Nucleus accumbens (tissue), 56 donors: ENCODE measurements at regions not wholly inside any gene's neighbourhood (a gene's known extent, or its start where the extent isn't known, plus 50 kb on each side); places are given as distances from the start of the nearest gene placed in this dataset.

Experiments
- DNase-seq, 56 donors: peaks; one replicate each; lab custom pipeline; 2025; lab: John Stamatoyannopoulos, UW

DNA sequence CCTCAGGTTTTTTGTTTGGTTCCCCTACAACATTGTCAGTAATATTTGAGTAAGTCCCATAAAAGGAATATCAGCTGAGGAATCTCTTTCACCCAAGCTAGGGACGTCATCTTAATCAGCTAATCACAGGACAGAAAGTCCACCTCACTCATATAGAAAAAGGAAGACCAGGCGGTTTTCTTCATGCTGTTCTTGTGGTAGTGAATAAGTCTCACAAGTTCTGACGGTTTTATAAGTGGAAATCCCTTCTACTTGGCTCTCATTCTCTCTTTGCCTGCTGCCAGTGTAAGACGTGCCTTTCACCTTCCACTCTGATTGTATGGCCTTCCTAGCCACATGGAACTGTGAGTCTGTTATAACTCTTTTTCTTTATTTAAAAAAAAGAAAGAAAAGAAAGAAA, 308.1 kb upstream of the PFKP start:
- DNase-seq, result no peak

- DNase-seq, result no peak
These were observed 312.4 kb upstream of the PFKP start for GRCh38 chr10:2754943-2755342.

DNA sequence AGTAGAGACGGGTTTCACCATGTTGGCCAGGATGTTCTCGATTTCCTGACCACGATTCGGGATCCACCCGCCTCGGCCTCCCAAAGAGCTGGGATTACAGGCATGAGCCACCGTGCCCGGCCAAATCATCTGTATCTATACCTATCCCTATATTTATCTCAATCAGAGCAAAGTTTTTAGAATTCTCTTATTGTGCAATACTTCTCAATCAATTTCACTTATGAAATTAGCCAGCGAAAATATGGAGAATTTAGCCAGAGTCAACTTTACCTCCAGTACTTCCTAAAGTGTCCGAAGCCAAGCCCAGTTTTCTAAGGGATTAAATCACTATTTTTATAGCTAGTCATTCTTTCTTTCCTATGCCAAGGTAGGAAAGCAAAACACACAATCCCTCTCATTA, 319.1 kb upstream of the PFKP start:
- DNase-seq, result no peak

GRCh38 chr10:2746638-2747037, 320.7 kb upstream of the PFKP start:
- DNase-seq, result no peak

GRCh38 chr10:2745666-2746065, 321.7 kb upstream of the PFKP start:
- no peak for DNase-seq

DNA sequence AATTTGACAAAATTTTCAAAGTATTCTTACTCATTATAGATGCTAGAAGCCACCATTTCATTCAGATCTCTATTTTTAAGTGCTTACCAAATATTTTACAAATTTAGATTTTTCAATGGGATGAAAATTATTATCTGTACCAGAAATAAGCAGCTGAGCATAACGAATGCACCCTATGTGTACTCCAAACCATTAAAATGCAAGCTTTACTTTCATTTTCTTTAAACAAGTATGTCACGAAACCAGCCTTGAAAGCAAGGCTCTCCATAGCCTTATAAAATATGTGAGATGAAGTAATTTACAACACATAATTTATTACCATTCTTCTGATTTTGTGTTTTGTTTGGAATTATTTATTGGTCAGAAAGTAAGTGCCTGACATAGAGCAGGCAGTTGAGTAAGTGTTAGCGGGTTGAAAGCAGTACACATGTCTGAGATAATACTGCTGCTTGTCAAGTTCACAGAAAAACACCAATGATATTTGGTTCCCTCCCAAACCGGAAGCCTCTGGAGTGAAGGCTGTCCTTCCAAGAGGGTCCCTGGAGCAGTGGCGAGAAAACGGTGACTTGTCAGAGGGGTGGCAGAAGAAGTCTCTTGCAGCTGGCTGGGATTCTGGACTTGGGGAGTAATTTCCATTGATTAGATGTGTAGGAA, 322.7 kb upstream of the PFKP start:
- no peak for DNase-seq

DNA sequence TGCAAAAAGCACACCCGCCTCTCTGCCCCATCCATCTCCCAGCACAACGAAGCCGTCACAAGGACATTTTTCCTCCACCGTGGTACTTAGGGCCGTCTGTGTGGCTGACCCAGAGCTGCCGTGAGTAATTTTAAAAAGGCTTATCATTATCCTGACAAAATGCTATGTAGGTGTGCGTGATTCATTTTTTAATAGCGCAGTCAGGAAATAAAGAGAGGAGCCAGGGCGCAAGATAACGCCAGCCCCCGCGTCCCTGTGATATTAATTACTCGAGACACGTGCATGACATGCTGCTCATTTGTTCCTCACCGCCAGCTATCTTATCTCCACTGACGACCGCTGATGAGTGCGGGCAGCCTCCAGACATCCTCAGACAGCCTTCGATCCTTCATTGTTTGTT, 332.7 kb upstream of the PFKP start:
- DNase-seq, result peak in 4 of 56 donors; percentile 3 to 20 (median 10)

GRCh38 chr10:2733278-2733963, 333.9 kb upstream of the PFKP start:
- DNase-seq, result peak in 3 of 56 donors; percentile 1 to 6 (median 3)

DNA sequence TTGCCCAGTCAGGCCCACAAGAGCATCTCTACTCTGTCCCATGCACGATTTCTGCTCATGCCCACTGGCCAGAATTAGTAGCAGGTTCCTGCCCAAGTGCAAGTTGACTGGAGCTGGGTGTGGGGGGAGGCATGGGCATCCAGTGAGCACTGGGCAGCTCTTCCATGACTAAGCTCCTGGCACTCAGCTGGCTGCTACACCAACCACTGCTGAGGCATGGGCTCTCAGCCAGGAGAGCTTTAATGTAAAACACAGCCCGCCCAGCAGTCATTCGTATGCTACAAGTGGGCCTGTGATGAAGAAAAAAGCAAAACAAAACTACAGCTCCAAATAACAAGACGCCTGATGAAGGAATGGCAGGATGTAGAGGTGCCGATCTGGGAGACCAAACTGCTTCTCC, 335.4 kb upstream of the PFKP start:
- no peak for DNase-seq

DNA sequence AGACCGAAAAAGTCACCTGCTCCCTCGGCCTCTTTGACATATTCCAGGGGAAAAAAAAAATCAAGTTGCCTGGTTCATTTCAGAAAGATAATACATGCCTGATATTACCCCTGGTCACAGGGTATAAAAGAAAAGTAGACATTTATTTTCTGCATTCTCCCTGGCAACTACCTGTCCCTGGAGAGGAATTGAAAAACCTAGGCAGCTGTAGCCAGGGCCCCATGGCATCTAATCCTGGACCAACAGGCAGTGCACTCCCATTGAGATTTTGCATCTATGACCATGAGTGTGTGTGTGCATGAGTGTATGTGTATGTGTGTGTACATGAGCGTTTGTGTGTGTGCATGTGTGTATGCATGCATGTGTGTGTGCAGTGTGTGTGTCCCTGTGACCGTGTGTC, 338.2 kb upstream of the PFKP start:
- DNase-seq, result no peak

- no peak for DNase-seq
These were observed 339.3 kb upstream of the PFKP start for GRCh38 chr10:2728087-2728486.

GRCh38 chr10:2716596-2716995, 350.8 kb upstream of the PFKP start:
- peak in 10 of 56 donors; percentile 2 to 57 (median 24) for DNase-seq

- no peak for DNase-seq
These were observed 352.8 kb upstream of the PFKP start for GRCh38 chr10:2714597-2714996.

DNA sequence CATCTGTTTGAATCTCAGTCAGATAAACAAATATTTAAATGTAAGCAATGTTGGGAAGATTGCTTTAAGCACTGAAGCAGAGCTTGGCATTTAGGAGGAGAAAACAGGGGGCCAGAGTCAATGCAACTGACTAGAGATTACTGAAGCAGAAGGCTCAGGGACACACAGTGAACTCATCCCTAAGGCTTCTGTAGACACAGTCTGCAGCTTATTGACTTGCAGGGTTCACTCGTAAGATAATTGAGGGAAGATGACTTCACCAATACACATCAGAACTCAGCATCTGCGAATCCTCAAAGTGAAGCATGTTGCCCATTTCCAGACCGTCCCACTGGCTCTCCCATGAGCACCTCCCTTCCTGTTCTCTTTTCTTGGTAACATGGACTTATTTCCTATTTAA, 363.4 kb upstream of the PFKP start:
- no peak for DNase-seq

DNA sequence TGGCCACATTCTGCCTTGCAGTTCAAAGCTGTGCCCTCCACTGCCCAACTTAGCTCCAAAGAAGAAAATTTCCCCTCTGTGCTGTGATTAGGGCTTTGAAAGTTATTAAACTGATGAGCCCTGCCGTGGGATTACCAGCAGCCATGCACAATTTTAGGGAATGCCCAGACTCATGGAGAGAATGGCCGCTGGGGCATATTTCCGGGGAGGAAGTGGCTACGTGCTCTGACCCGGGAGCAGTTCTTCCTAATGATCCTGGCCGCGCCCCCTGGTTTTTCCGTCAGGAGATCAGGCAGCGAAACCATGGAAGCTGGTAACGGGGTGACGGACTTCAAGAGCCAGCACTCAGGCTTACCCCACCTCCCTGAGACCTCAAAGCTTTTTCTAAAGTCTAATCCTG, 365.5 kb upstream of the PFKP start:
- DNase-seq, result no peak

DNA sequence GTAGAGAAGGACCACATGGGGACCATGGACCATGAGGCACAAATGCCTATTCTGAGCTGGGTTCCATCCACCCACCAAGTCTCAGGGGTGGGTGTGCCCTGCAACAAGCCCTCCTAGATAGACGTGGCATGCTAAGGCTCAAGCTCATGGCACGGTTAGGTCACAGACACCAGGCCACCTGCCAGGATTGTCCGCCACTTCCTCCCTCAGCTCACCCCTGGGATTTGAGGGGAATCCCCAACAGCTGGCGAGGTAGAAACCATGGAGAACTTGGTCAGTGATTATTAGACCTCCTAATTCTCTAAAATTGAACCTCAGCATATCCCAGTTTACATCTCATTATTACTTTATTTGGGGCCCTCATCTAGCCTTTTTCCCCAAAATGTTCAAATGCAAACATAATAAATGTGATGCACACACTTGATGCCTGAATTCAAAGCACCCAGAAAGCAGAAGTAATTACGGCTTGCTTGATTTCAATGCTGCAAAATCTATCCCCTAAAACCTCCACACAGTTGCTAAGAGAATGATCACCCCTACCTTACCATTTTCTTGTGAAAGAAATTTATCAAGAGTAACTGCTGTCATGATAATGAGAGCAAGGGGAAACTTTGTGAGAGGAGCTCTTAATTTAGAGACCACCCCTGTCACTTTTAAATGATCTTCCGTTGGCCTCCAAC, 366.6 kb upstream of the PFKP start:
- no peak for DNase-seq

DNA sequence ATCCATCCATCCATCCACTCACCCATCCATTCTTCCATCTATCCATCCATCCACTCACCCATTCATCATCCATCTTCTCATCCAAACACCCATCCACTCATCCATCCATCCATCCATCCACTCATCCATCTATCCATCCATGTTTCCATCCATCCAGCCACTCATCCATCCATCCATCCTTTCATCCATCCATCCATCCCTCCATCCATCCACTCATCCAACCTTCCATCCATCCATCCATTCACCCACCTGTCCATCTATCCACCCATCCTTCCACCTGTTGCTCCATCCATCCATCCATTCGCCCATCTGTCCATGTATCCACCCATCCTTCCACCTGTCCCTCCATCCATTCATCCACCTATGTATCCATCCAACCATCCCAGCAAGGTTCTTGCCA, 378.4 kb upstream of the PFKP start:
- no peak for DNase-seq

DNA sequence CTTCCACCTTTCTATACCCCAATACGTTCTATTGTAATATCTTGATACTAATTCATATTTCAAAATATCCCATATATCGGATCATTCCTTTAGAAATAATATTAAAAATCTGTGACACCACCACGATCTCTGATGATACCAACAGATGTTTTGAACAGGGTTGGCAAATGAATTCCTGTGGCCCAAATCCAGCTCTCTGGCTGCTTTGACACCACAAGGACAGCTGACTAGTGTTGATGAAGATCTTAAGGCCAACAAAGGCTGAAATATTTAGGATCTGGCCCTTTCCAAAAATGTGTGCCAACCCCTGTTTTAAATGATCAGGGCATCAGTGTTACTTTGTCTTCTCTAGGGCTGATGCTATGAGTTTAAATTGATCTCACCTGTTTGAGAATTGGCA, 380.7 kb upstream of the PFKP start:
- no peak for DNase-seq

DNA sequence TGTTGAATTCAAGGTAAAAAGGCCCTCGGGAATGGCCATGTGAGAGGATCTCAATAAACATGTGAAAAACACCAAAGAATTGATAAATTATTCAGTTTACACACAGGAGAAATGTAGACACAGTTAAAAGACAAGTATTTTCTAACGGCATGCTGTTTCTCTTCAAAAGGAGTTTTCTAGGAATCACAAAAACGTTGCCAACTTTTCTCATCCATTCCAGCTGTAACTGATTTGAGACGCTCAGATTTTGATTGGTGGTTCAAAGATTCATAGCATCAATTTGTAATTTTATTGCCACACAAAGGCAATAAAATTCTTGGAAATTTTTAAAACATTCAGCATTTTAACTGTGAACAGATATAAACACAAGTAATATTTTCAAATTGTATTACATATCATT, 384.9 kb upstream of the PFKP start:
- no peak for DNase-seq

GRCh38 chr10:2681891-2682290, 385.5 kb upstream of the PFKP start:
- no peak for DNase-seq

DNA sequence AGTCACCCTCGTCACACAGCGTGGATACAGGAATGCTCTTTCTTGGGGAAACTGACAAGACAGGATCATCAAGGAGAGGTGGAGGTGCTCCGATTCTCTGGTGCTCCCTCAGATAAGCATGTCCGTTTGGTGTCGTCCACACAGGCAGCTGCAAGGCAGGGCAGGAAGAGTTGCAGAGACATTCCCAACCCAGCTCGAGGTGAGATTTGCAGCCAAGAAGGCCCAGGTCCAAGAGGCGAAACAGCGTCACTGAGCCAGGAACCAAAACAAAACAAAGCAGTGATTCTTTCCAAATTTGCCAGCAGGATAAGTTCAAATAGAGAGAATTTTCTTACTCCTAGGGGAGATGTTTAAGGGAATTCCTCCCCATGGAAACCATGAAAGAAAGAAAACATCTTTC, 386.5 kb upstream of the PFKP start:
- peak in 3 of 56 donors; percentile 0 to 3 (median 2) for DNase-seq

GRCh38 chr10:2679646-2680045, 387.7 kb upstream of the PFKP start:
- no peak for DNase-seq
